NCI-H2107 treated with DMSO at 0.1 percent for 48 hours (cell line): ENCODE measurements at regions not wholly inside any gene's neighbourhood (a gene's known extent, or its start where the extent isn't known, plus 50 kb on each side); places are given as distances from the start of the nearest gene placed in this dataset.
"Not testable (repeated sequence)": the region's sequence is repeated elsewhere in the genome, so short reads cannot be mapped to it uniquely, and the experiment has no call there.

ENCODE experiments used
- DNase-seq: peaks from one replicate; lab custom pipeline; 2025; ENCODE audit not compliant: unreplicated experiment; lab: John Stamatoyannopoulos, UW

DNA sequence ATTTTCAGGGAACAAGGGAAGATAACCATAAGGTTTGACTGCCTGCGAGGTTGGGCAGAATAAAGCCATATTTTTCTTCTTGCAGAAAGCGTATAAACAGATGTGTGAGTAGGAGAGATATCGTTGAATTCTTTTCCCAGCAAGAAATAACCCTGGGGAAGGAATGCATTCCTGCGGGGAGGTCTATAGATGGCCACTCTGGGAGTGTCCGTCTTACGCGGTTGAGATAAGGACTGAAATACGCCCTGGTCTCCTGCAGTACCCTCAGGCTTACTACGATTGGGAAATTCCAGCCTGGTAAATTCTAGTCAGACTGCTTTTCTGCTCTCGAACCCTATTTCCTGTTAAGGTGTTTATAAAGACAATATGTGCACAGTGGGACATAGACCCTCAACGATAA lies 225.0 kb downstream of the LRIG3 start:
- no peak for DNase-seq

DNA sequence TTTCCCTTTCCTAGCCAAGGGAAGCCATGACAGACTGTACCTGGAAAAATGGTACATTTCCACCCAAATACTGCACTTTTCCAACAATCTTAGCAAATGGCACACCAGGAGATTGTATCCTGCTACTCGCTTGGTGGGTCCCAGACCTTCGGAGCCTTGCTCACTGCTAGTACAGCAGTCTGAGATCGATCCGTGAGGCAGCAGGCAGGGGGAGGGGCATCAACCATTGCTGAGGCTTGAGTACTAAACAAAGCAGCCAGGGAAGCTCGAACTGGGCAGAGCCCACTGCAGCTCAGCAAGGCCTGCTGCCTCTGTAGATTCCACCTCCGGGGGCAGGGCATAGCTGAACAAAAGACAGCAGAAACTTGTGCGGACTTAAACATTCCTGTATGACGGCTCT lies 218.8 kb downstream of the LRIG3 start:
- DNase-seq: no peak

DNA sequence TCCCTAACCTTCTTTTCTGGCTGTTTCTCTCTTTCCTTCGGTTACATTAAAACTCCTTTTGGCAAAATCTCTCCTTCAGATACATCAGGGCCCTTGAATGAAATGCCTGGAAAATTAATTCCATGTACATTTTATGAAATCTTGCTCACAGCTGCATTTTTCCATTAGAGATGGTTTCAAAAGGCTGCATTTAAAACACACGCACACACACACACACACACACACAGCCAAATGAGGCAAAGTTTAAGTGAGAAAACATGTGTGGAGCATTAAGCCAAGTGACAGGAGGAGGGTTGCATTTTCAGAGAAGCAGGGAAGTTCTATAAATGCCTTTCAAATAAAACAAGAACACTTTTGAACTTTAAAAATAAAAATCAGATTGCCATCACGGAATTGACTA lies 216.4 kb downstream of the LRIG3 start:
- DNase-seq: no peak

DNA sequence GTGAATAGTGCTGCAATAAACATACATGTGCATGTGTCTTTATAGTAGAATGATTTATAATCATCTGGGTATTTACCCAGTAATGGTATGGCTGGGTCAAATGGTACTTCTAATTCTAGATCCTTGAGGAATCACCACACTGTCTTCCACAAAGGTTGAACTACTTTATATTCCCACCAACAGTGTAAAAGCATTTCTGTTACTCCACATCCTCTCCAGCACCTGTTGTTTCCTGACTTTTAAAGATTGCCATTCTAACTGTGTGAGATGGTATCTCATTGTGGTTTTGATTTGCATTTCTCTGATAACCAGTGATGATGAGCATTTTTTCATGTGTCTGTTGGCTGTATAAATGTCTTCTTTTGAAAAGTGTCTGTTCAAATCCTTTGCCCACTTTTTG lies 215.5 kb downstream of the LRIG3 start:
- not testable (repeated sequence) for DNase-seq

DNA sequence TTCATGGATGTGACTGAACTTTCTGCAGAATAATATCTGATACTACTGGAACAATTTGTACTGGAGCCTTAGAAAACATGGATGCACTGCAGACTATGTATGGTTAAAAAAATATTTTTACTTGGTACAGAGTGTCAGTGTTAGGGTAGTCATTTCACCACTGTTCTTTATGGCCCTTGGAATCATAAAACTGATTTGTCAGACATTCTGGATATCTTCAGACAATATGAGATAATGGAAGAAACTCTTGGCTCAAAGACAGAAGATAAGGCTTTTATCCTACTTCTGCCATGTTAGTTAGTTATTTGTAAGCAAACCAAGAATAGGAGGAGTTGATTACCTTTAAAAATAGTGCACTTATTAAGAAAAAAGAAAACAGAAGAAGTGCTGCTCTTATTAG lies 209.4 kb downstream of the LRIG3 start:
- no peak for DNase-seq

DNA sequence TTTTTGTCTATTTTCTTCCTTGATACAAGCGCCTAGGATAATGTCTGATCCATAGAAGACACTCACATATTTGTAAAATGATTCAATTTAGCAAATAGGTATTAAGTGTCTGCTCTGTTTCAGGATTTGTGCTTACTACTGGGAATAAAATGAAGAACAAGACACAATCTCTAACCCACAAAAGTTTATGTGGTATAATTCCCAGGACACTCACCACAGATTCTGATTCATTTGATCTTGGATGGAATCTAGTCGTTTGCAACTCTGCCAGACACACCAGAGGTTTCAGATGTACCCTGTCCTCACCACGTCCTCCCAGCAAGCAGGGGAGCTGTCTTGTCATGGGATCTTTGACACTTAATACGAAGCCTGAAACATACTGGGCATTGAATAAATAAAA lies 208.3 kb downstream of the LRIG3 start:
- DNase-seq: no peak

DNA sequence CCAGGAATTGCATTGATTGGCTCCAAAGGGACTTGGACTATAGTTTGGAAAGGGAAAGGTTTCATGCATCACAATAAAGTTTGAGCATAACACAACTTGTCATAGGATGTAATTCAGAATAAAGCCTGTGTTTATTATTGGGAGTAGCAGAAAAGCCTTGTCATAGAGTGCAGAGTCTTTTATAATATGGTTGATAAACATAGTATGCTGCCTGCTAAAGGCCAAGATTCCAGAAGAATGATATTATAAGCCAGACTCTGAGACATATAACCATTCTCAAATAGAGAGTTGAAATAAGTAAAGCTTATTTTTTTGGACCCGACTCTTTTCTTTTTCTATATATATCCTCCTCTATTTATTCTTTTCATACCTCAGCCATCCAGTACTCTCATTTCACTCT lies 207.3 kb downstream of the LRIG3 start:
- DNase-seq: no peak

DNA sequence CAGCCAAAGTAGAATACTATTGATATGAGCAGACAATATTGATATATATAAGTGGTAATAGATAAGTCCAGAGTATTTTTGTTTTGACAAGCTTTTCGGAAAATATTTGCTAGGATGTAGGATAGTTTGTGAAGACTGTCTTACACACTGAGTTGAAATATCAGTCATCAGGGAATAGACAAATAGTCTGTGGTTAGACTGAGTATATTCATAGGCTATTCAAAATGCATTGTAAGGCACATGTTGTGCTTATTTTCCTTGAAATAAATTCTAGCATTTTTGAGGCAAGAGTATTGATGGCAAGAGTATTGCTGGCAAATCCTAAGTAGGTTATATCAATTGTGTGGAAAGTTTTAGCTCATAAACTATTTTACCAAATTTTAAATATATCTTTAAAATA lies 201.1 kb downstream of the LRIG3 start:
- DNase-seq: no peak

DNA sequence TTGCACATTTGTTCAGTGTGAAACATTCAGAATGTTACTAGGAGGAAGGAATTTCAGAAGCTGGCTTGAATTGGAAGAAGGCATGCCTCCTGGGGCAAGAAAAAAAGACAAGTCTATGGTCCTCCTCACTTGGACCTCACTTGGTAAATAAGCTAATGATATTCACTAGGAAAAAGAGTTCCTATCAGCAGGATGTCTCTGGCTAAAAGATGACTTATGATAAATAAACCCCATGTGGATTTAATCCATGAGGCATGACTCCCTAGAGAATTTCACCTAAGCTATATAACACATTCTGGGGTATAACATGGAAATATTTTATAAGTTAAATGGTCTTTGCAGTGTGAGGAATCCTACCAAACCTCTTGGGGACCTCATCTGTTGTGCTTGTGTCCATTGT lies 199.9 kb downstream of the LRIG3 start:
- DNase-seq: no peak

DNA sequence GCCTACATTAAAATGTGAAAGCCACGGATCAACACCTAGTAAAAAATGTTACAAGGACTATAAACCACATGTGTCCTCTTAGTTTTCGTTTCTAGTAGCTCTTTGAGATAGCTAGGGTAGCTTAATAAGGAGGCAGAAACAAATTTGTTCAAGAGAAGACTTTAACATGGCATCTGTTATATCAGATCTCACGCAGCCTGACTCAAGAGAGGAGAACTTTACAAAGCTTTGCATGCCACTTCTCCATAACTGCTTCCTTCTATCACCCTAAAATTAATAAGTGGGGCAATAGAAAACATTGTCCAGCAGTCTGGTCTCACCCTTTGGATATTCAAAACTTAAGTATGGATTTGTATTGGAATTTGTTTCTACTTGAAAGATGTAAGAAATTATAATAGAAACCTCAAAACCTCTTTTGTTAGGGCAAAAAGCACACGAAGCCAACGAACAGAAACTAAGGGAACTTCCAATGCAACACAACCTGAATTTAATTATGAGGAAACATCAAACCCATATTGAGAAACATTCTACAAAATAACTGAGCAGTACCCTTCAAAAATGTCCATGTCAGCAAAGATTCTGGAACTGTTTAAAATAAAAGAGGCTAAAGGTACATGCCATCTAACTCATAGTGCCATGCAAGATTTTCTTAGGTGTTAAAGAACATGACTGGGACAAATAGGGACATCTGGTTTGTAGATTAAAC lies 194.8 kb downstream of the LRIG3 start:
- no peak for DNase-seq

DNA sequence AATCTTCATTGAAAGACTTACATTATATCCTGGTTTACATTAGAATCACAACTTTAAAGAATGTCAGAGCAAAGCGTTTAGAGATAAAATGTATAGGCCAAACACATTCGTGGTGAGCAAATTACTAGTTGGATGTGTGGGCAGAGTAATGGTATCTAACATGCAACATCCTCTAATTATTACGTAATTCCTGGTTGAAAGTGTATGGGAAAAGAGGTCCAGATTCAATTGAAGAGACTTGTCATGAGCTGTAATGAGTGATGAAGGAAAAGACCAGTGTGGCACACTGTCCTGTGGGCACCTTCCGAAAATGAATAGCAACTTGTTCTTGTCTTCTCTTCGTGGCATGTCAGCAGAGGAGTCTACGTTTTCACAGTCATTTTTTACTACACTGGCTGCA lies 192.8 kb downstream of the LRIG3 start:
- DNase-seq: no peak

DNA sequence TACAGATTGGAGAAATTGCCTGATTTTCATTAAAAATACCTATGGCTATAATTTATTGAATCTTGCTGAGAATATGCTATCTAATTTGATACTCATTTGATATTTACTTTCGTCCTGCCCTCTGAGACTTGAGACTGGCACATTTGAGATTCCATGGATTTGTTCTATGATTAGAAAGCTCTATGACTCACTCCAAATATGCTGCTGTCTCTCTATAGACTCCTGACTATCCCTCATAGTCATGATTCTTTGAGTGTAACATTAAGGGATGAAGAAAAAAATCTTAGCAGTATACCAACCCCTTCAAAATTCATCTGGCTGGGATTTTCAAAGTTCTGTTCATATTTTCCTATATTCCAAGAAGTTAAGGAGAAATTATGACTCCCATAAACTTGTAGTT lies 191.9 kb downstream of the LRIG3 start:
- no peak for DNase-seq

DNA sequence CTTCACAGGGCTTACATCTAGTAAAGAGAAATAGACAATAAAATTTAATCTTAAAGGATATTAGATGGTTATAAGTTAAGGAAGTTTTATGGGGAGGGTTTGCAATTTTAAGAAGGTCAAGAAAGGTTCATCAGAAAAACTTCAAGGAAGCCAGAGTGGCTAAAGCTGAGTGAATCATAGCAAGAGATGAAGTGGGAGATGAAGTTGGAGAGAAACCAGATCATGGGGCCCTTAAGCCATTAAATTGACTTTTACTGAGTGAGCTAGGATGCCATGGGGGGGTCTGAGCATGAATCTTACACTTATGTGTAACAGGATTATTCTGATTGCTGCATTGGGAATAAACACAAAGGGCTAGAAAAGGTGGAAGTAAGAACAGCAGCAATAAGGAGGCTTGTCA lies 189.2 kb downstream of the LRIG3 start:
- DNase-seq: no peak

DNA sequence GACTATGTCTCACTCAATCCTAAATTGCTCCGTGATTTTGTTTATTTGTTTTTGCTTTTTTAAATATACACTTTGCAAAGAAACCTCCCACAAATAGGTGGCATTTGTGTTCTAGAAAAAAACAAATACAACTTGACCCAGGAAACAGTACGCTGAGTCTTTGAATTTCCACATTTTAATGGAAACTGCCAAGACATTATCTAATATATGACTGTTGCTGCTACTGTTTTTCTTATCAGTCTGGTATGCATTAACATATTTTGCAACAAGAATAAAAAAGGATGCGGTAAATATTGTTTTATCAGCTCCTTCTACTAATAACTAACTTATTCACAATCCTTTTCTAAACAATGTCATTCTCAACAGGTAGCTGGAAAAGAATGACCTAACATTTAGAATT lies 187.4 kb downstream of the LRIG3 start:
- no peak for DNase-seq

DNA sequence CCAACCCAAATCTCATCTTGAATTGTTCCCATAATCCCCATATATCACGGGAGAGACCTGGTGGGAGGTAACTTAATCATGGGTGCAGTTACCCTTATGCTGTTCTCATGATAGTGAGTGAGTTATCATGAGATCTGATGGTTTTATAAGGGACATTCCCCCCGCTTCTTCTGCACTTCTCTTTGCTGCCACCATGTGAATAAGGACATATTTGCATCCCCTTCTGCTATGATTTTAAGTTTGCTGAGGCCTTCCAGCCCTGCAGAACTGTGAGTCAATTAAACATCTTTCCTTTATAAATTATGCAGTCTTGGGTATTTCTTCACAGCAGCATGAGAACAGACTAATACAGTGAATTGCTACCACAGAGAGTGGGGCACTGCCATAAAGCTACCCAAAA lies 179.1 kb downstream of the LRIG3 start:
- no peak for DNase-seq

DNA sequence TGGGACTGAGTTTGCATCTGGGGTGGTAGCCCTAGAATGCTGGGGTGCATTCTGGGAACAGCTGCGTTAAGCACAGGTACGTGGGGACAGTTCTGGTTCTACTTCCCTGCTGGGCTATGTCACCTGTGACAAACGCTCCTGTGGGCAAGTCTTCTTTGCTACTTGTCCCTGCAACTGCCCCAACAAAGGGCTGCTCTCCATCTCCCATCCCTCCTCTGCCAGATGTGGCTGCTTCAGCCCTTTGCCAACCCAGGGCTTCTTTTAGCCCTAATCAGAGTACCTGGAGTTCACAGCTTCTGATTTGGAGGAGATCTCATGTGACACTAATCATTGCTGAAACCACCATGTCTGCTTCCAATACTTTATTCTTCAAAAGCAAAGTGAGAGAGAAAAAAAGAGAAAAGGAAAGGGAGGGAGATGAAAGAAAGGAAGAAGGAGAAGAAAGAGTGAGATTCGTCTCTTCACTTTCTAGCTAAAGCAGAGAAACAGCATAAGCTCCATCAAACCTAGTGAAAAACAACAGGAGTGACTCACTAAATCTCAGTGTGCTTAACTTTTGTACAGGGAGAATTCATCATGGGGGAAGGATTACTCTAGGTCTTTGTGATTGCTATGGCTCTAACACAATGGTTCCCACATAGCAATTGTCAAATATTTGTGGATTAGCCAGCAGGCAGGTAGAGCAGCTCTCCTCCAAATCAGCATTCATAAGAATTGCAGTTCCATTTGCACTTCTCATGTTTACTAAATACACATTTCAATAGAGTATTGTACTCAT lies 174.8 kb downstream of the LRIG3 start:
- DNase-seq: no peak

DNA sequence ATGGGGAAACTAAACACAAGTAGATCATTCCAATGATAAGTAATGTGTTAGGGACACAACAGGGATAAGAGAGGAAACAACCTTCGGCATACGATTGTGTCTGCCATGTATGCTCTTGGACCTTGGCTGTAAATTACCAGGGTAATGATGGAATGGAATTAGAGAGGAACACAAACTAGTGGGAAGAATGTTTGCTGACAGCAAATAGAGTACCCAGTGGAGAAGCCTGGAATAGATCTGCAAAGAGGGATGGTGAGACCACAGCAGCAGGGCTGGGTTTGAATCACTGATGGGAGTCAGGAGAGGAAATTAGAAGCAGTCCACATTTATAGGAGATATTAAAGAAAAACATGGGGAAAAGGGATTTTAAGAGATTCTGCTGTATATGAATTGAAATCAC lies 172.8 kb downstream of the LRIG3 start:
- DNase-seq: no peak

DNA sequence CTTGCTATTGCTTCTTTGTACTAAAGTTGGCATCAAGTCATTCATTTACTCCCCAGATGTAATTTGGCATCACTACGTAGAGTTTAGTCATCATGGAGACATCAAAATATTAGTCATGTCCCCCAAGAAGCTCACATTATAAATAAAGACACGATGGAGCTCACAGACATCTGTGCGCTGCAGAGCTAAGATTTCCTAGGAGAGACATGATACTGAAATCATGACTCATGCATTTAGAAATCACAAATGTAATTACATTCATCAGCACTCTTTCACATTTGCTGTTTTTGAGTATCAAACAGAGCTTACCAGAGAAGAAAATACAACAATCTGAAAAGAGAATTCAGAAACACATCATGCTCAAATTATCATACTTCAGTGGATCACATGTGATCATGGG lies 169.8 kb downstream of the LRIG3 start:
- no peak for DNase-seq

DNA sequence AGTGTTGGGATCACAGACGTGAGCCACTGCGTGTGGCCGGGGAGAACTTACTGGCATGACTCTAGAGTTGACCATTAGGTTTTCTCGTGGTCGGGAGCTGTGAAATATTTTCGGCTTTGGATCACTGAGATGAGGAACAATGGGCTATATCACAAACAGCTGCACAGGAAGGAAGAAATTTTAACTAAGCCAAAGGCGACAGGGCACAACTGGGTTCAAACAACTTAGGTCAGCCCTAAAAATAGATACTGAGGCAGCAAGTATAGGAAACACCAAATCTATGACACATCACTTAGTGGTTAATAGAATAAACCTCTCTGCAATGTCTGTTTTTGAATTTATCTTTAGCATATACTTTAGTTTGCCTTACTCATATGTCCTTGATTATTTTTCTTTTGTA lies 162.9 kb downstream of the LRIG3 start:
- no peak for DNase-seq

DNA sequence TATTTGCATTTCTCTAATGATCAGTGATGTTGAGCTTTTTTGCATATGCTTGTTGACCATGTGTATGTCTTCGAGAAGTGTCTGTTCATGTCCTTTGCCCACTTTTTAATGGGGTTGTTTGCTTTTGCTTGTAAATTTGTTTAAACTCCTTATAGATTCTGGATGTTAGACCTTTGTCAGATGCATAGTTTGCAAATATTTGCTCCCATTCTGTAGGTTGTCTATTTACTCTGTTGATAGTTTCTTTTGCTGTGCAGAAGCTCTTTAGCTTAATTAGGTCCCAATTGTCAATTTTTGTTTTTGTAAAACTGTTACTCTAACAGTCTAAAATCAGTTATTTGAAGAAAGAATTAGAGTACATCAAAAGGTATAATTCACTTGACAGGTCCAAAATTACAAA lies 160.6 kb downstream of the LRIG3 start:
- DNase-seq: not testable (repeated sequence)

DNA sequence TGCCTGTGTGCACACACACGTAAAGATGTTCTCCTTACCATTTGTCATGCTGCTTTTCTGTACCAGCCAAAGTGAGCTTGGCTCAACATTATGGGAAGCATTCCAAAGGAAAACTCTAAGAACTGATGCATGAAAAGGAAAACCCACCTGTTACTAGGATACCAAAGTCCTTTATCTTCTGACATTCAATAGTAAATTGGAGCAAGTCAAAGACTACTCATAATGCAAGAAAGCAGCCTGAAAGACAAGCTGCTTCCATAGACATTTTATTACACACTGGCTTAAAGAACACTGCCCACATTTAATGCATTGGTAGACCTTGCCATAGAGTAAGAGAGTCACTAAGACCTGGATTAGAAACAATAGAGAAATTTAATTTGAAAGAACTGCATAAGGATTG lies 159.0 kb downstream of the LRIG3 start:
- no peak for DNase-seq

DNA sequence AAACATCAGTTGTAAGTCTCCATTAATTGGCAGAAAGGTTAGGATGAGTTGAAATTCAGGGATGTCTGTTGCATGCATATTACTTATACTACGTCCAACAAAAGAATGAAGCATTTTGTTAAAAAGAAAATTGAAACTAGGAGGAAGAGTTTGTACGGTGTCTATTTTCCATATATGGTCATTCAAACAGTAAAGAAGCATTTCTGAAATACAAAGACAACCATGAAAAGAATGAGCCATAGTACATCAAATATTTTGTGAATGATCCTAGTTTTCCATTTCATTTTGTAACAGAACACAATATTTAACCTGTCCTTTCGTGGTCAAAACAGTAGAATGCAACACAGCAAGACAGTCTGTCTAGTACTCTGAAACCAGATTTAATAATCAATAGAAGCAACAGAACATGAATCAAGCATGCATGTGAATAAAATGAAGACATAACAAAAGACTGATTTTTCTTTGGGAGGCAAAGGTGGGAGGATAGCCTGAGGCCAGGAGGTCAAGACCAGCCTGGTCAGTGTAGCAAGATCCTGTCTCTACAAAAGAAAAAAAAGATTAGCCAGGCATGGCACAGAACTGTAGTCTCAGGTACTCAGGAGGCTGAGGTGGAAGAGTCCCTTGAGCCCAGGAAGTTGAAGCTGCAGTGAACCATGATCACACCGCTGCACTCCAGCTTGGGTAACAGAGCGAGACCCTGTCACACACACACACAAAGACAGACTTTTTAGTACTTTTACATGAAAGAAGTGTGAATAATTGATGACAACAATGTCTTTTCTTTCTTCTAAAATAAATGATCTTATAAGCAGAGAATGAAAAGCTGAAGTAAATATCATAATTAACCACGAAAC lies 156.0 kb downstream of the LRIG3 start:
- DNase-seq: no peak
